K562 (cell line): ENCODE measurements at regions not wholly inside any gene's neighbourhood (a gene's known extent, or its start where the extent isn't known, plus 50 kb on each side); places are given as distances from the start of the nearest gene placed in this dataset.

Experiments
- ATAC-seq: fragments of 200-7000 bp; cut with Tn5 transposase; 3 replicates; pipeline ENCODE4 v1.9.1; 2020; ENCODE audit warnings: moderate library complexity
- BruUV-seq: library from RNA; stranded (reverse); fragments of 400-500 nt; replicated peaks from 2 replicates; lab custom pipeline; 2021; lab: Mats Ljungman, UMichigan
- CTCF ChIA-PET: fragments of 300-600 bp; formaldehyde crosslinking; extraction: SDS; loops from one replicate; lab custom pipeline; 2021; ENCODE audit warnings: low intra/inter-chr PET ratio; lab: Yijun Ruan, JAX
- POLR2A ChIA-PET: fragments of 300-600, 350-650 bp; sonication (Branson Sonifier 250); formaldehyde crosslinking; extraction: SDS; loops from one replicate; lab custom pipeline; 2021; ENCODE audit warnings: antibody characterized with exemption, inconsistent platforms; lab: Yijun Ruan, JAX
- DNase-seq, 4 experiments: peaks; one replicate each; pipeline versions ENCODE4 v3.0.0 to v3.0.0-alpha.2; 2011 to 2018; ENCODE audit warnings: low spot score in 3 of 4, mixed read lengths in 3 of 4; ENCODE audit errors: extremely low read depth in 1 of 4
- FAIRE-seq: peaks from 2 replicates; lab custom pipeline; 2011; peaks lifted over from hg19 to GRCh38; lab: Jason Lieb, UNC
- H2AFZ ChIP-seq: 2 replicates; pipeline ENCODE4 v1.6.0; 2011; ENCODE audit warnings: low read depth, low read length, control low read depth, inconsistent platforms
- H3K27ac ChIP-seq: fragments of 200-600 bp; 3 replicates; pipeline ENCODE4 v1.8.0; 2011; ENCODE audit warnings: low read depth, mild to moderate bottlenecking, control low read depth, inconsistent platforms, low read length, moderate library complexity, mixed read lengths; ENCODE audit errors: extremely low read depth
- H3K27me3 ChIP-seq, 2 experiments: fragments of 300-600 bp in 1 of 2; 2 replicates in 1 of 2; 3 replicates in 1 of 2; pipeline versions ENCODE4 v1.6.0 to v1.8.0; 2011; ENCODE audit warnings: inconsistent platforms in 2 of 2, low read length in 2 of 2, mild to moderate bottlenecking in 1 of 2, mixed read lengths in 1 of 2, moderate library complexity in 1 of 2; ENCODE audit not compliant: control insufficient read depth in 2 of 2, insufficient read depth in 2 of 2
- H3K36me3 ChIP-seq: fragments of 300-600 bp; 3 replicates; pipeline ENCODE4 v1.8.0; 2011; ENCODE audit warnings: mild to moderate bottlenecking, low read length, inconsistent platforms; ENCODE audit not compliant: control insufficient read depth, insufficient read depth
- H3K4me1 ChIP-seq, 2 experiments: fragments of 200-600 bp in 1 of 2; replicated peaks in 1 of 2; 2 replicates in 1 of 2; 3 replicates in 1 of 2; pipeline versions ENCODE4 v1.5.1 to v1.8.0; 2011; ENCODE audit warnings: inconsistent platforms in 2 of 2, low read length in 2 of 2, mild to moderate bottlenecking in 1 of 2, mixed read lengths in 1 of 2, moderate library complexity in 1 of 2; ENCODE audit not compliant: control insufficient read depth in 2 of 2, insufficient read depth in 2 of 2
- H3K4me2 ChIP-seq: 2 replicates; pipeline ENCODE4 v1.6.1; 2011; ENCODE audit warnings: low read length, control low read depth, inconsistent platforms, mixed read lengths; ENCODE audit not compliant: insufficient read depth
- H3K4me3 ChIP-seq: fragments of 200-600 bp; sonication (generic), shearing (Covaris generic); 2 replicates; pipeline ENCODE4 v1.5.1; 2016; ENCODE audit warnings: control low read depth, inconsistent platforms
- H3K79me2 ChIP-seq: fragments of 200-600 bp; 3 replicates; pipeline ENCODE4 v1.8.0; 2011; ENCODE audit warnings: low read length, inconsistent platforms; ENCODE audit not compliant: control insufficient read depth, insufficient read depth
- H3K9ac ChIP-seq, 2 experiments: 2 replicates each; pipeline versions ENCODE4 v1.6.0 to v1.6.1; 2011; ENCODE audit warnings: low read depth in 2 of 2, low read length in 2 of 2, control low read depth in 1 of 2, inconsistent platforms in 1 of 2, mild to moderate bottlenecking in 1 of 2, mixed read lengths in 1 of 2; ENCODE audit not compliant: insufficient read depth in 1 of 2
- H3K9me1 ChIP-seq: one replicate; pipeline ENCODE4 v1.6.0; 2011; ENCODE audit warnings: inconsistent platforms, mild to moderate bottlenecking, low read length, moderate library complexity; ENCODE audit not compliant: control insufficient read depth, insufficient read depth
- H3K9me3 ChIP-seq: replicated peaks from 2 replicates; pipeline ENCODE4 v1.5.1; 2011; ENCODE audit warnings: low read depth, low read length, inconsistent platforms; ENCODE audit not compliant: control insufficient read depth, insufficient read depth
- H4K20me1 ChIP-seq: replicated peaks from 2 replicates; pipeline ENCODE4 v1.6.1; 2011; ENCODE audit warnings: low read length, inconsistent platforms, mixed read lengths; ENCODE audit not compliant: control insufficient read depth, insufficient read depth
- BACH1 ChIP-seq: fragments of 200-800 bp; sonication (Bioruptor generic); IDR thresholded peaks from 2 replicates; pipeline ENCODE4 v1.6.1; 2016; ENCODE audit warnings: missing genetic modification characterization, missing compliant biosample characterization
- CBFA2T2 ChIP-seq: fragments of 450-650 bp; conservative IDR thresholded peaks from 2 replicates; pipeline ENCODE4 v1.6.1; 2017; ENCODE audit warnings: mild to moderate bottlenecking
- CC2D1A ChIP-seq: fragments of 450-650 bp; IDR thresholded peaks from 2 replicates; pipeline ENCODE4 v1.6.1; 2017; ENCODE audit warnings: mild to moderate bottlenecking
- CCNT2 ChIP-seq: IDR thresholded peaks from 2 replicates; pipeline ENCODE4 v1.6.1; 2011; ENCODE audit warnings: borderline replicate concordance, low read depth, mild to moderate bottlenecking, moderate library complexity, mixed read lengths, low read length; ENCODE audit not compliant: insufficient read length; ENCODE audit errors: extremely low read depth
- HLTF ChIP-seq: fragments of 450-650 bp; IDR thresholded peaks from 2 replicates; pipeline ENCODE4 v1.6.1; 2016
- ILF3 ChIP-seq: fragments of 450-650 bp; IDR thresholded peaks from 2 replicates; pipeline ENCODE4 v1.6.1; 2018; ENCODE audit warnings: antibody characterized with exemption, mild to moderate bottlenecking, moderate library complexity, borderline replicate concordance
- PHF8 ChIP-seq: fragments of 200-600 bp; sonication (generic); IDR thresholded peaks from 2 replicates; pipeline ENCODE4 v1.6.1; 2012; ENCODE audit warnings: mixed run types, mild to moderate bottlenecking, inconsistent platforms, low read length, moderate library complexity, borderline replicate concordance
- PPARD ChIP-seq: fragments of 250-450 bp; sonication (Bioruptor Pico); IDR thresholded peaks from 2 replicates; pipeline ENCODE4 v1.8.0; 2022; ENCODE audit warnings: inconsistent platforms, mild to moderate bottlenecking, moderate library complexity
- TBL1XR1 ChIP-seq, 2 experiments: IDR thresholded peaks; 2 replicates each; pipeline ENCODE4 v1.6.1; 2012; ENCODE audit warnings: improper control_type of control experiment in 2 of 2, low read length in 2 of 2, mild to moderate bottlenecking in 1 of 2
- ZNF174 ChIP-seq: fragments of 250-450 bp; sonication (Bioruptor Pico); IDR thresholded peaks from 2 replicates; pipeline ENCODE4 v1.4.0; 2020; ENCODE audit warnings: mild to moderate bottlenecking
- ZNF316 ChIP-seq: fragments of 450-650 bp; IDR thresholded peaks from 2 replicates; pipeline ENCODE4 v1.6.1; 2016
- WGBS: fragments of 100-300 bp; shearing (Covaris generic); methylation state at CpG from one replicate; pipeline ENCODE4 v1.1.6; 2016; ENCODE audit warnings: low coverage, mixed read lengths; ENCODE audit not compliant: insufficient coverage; ENCODE audit errors: missing lambda C conversion rate; 5-methylcytosine and 5-hydroxymethylcytosine counted together
- in situ Hi-C: fragments of 300-500 bp; cut with MboI; formaldehyde crosslinking; loops from 4 replicates; pipeline ENCODE4 v1.15.0; 2018; ENCODE audit warnings: inconsistent platforms, mixed read lengths
- intact Hi-C: fragments of 100-400 bp; cut with micrococcal nuclease; formaldehyde crosslinking; loops from 2 replicates; pipeline ENCODE4 v1.14.2; 2022
- TF ChIP-seq, protein P1 (sequence below): fragments of 450-650 bp; formaldehyde crosslinking; IDR thresholded peaks from 2 replicates; pipeline ENCODE4 v1.4.0; 2022; ENCODE audit warnings: missing genetic modification characterization

DNA sequence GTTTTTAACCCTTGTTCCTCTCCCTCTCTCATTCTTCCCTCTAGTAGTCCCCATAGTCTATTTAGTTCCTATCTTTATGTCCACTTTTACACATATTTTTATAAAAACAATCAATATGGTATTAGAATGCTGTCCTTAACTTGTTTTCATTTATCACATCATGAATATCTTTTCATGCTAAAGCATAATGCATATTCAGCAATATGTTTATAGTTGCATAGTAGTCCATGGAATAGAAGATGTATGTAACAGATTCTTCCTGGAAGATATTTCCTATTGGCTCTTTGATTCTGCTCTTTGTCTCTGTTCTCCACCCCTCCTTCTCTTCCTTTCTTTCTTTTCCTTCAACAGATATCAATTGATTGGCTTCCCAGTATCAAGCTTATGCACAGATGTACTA is 1047.1 kb upstream of the TENM4 start:
- no peak for FAIRE-seq
- CTCF ChIA-PET, result no interaction called here
- Histone ChIP-seq H4K20me1 (no peaks in the 10 kb centered on the region), H3K27ac (no peak overlapping the region), H3K9me3 (no peaks in the 10 kb centered on the region), H3K4me3 (no peak overlapping the region), H3K27me3 (no peaks in the 10 kb centered on the region), H3K36me3 (no peaks in the 10 kb centered on the region), H3K4me2 (no peak overlapping the region), H3K9me1 (no peaks in the 10 kb centered on the region), H3K79me2 (no peaks in the 10 kb centered on the region), H3K4me1 (no peaks in the 10 kb centered on the region), H3K9ac (no peak overlapping the region), H2AFZ (no peak overlapping the region)
- no peak for DNase-seq
- POLR2A ChIA-PET, result no interaction called here
- no peak for TF ChIP-seq TBL1XR1 (IDR thresholded peaks at IDR 0.05; ENCODE audit: low read length in 2 of 2)
- TF ChIP-seq ZNF316, result peak; percentile 25; the same call in 1 of the 2 replicates
- BruUV-seq, result no TSS peak
- in situ Hi-C loops (no loop called here), intact Hi-C loops (no loop called here)
- no peak for ATAC-seq

DNA sequence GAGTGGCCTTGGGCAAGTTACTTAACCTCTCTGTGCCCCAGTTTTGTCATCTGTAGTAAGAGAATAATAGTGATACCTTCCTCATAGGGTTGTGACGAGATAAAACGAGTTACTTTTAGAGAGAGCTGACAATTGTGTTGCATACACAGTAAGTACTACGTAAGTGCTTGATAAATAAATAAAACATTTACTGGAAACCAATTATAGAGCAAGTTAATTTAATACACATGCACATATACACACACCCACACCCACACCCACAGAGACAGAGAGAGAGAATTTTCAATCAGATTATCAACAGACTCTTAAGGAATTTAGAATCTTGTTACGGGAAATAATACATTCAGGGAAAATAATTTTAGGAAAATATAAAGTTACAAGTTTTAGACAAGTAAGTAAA is 1045.8 kb upstream of the TENM4 start:
- Histone ChIP-seq H3K9me1 (no peaks in the 10 kb centered on the region), H4K20me1 (no peaks in the 10 kb centered on the region), H3K79me2 (no peaks in the 10 kb centered on the region), H3K9me3 (no peaks in the 10 kb centered on the region), H3K4me1 (no peaks in the 10 kb centered on the region), H3K27me3 (no peaks in the 10 kb centered on the region), H3K27ac (no peak overlapping the region), H3K36me3 (no peaks in the 10 kb centered on the region), H2AFZ (no peak overlapping the region), H3K4me3 (no peak overlapping the region), H3K9ac (no peak overlapping the region), H3K4me2 (no peak overlapping the region)
- POLR2A ChIA-PET, result no interaction called here
- no TSS peak for BruUV-seq
- intact Hi-C loops, result no loop called here
- CTCF ChIA-PET, result no interaction called here
- DNase-seq (no peak), FAIRE-seq (no peak), ATAC-seq (no peak)
- 0% methylated on average over 4 of the region's 4 CpGs for WGBS
- in situ Hi-C loops, result no loop called here
- no peak for TF ChIP-seq ILF3
- TF ChIP-seq HLTF, result no peak
- no peak for TF ChIP-seq PHF8
- no peak for TF ChIP-seq CBFA2T2
- TF ChIP-seq BACH1, result no peak
- no peak for TF ChIP-seq CC2D1A
- TF ChIP-seq ZNF174 (CRISPR knock-in tag), result no peak
- no peak for TF ChIP-seq PPARD (CRISPR knock-in tag)
- no peak for TF ChIP-seq CCNT2
- TF ChIP-seq, protein P1, sequence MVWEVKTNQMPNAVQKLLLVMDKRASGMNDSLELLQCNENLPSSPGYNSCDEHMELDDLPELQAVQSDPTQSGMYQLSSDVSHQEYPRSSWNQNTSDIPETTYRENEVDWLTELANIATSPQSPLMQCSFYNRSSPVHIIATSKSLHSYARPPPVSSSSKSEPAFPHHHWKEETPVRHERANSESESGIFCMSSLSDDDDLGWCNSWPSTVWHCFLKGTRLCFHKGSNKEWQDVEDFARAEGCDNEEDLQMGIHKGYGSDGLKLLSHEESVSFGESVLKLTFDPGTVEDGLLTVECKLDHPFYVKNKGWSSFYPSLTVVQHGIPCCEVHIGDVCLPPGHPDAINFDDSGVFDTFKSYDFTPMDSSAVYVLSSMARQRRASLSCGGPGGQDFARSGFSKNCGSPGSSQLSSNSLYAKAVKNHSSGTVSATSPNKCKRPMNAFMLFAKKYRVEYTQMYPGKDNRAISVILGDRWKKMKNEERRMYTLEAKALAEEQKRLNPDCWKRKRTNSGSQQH (CRISPR knock-in tag), result no peak
